ENCODE measurements at regions not wholly inside any gene's neighbourhood (a gene's known extent, or its start where the extent isn't known, plus 50 kb on each side); places are given as distances from the start of the nearest gene placed in this dataset.

- Histone ChIP-seq H3K27ac (ENCODE audit: low read depth, low read length) (no peak overlapping the region), H3K36me3 (ENCODE audit: control insufficient read depth, low read length) (no peaks in the 10 kb centered on the region), H3K4me1 (ENCODE audit: control insufficient read depth, low read length) (no peaks in the 10 kb centered on the region), H3K79me2 (ENCODE audit: control insufficient read depth, low read length) (no peaks in the 10 kb centered on the region), H3K4me3 (ENCODE audit: low read length) (no peak overlapping the region), H3K9me3 (ENCODE audit: control insufficient read depth, insufficient read depth, low read length) (peaks cover 5% of the 10 kb centered on the region; the same call in 1 of the 2 replicates), H3K27me3 (ENCODE audit: control insufficient read depth, low read length) (no peaks in the 10 kb centered on the region), H4K20me1 (ENCODE audit: control insufficient read depth, insufficient read depth, low read depth, low read length) (no peaks in the 10 kb centered on the region), H3K9me2 (replicated peaks; ENCODE audit: control insufficient read depth, low read length) (no peaks in the 10 kb centered on the region), H3F3A (ENCODE audit: control insufficient read depth, insufficient read depth) (no peaks in the 10 kb centered on the region), H3K4me2 (ENCODE audit: low read length) (no peak overlapping the region)
- no peak for TF ChIP-seq EZH2phosphoT487 (IDR thresholded peaks at IDR 0.05; ENCODE audit: borderline replicate concordance, low read length)
- no peak for TF ChIP-seq CTCF (IDR thresholded peaks at IDR 0.05; ENCODE audit: low read depth, low read length, poor library complexity, severe bottlenecking)
These were observed 1090.7 kb upstream of the MIR17HG start for GRCh38 chr13:90256746-90257145.

- Histone ChIP-seq H4K20me1 (ENCODE audit: control insufficient read depth, insufficient read depth, low read depth, low read length) (no peaks in the 10 kb centered on the region), H3K79me2 (ENCODE audit: control insufficient read depth, low read length) (no peaks in the 10 kb centered on the region), H3K27me3 (ENCODE audit: control insufficient read depth, low read length) (no peaks in the 10 kb centered on the region), H3K4me2 (ENCODE audit: low read length) (no peak overlapping the region), H3K9me2 (replicated peaks; ENCODE audit: control insufficient read depth, low read length) (no peaks in the 10 kb centered on the region), H3F3A (ENCODE audit: control insufficient read depth, insufficient read depth) (no peaks in the 10 kb centered on the region), H3K27ac (ENCODE audit: low read depth, low read length) (no peak overlapping the region), H3K36me3 (ENCODE audit: control insufficient read depth, low read length) (no peaks in the 10 kb centered on the region), H3K4me1 (ENCODE audit: control insufficient read depth, low read length) (no peaks in the 10 kb centered on the region), H3K9me3 (ENCODE audit: control insufficient read depth, insufficient read depth, low read length) (no peaks in the 10 kb centered on the region), H3K4me3 (ENCODE audit: low read length) (no peak overlapping the region)
- no peak for TF ChIP-seq EZH2phosphoT487 (IDR thresholded peaks at IDR 0.05; ENCODE audit: borderline replicate concordance, low read length)
- TF ChIP-seq CTCF (IDR thresholded peaks at IDR 0.05; ENCODE audit: low read depth, low read length, poor library complexity, severe bottlenecking) = no peak
These were observed 1089.4 kb upstream of the MIR17HG start for GRCh38 chr13:90258129-90258528.

- Histone ChIP-seq H3K9me2 (replicated peaks; ENCODE audit: control insufficient read depth, low read length) (no peaks in the 10 kb centered on the region), H3K4me3 (ENCODE audit: low read length) (no peak overlapping the region), H3K79me2 (ENCODE audit: control insufficient read depth, low read length) (no peaks in the 10 kb centered on the region), H4K20me1 (ENCODE audit: control insufficient read depth, insufficient read depth, low read depth, low read length) (no peaks in the 10 kb centered on the region), H3K36me3 (ENCODE audit: control insufficient read depth, low read length) (no peaks in the 10 kb centered on the region), H3K27ac (ENCODE audit: low read depth, low read length) (no peak overlapping the region), H3K27me3 (ENCODE audit: control insufficient read depth, low read length) (no peaks in the 10 kb centered on the region), H3F3A (ENCODE audit: control insufficient read depth, insufficient read depth) (no peaks in the 10 kb centered on the region), H3K9me3 (ENCODE audit: control insufficient read depth, insufficient read depth, low read length) (no peaks in the 10 kb centered on the region), H3K4me2 (ENCODE audit: low read length) (no peak overlapping the region), H3K4me1 (ENCODE audit: control insufficient read depth, low read length) (no peaks in the 10 kb centered on the region)
- TF ChIP-seq CTCF (IDR thresholded peaks at IDR 0.05; ENCODE audit: low read depth, low read length, poor library complexity, severe bottlenecking) (no peak), EZH2phosphoT487 (IDR thresholded peaks at IDR 0.05; ENCODE audit: borderline replicate concordance, low read length) (no peak)
These were observed 1086.1 kb upstream of the MIR17HG start for GRCh38 chr13:90261343-90261742.

GRCh38 chr13:90270226-90270625 is 1077.3 kb upstream of the MIR17HG start:
- Histone ChIP-seq H3F3A (ENCODE audit: control insufficient read depth, insufficient read depth) (no peaks in the 10 kb centered on the region), H3K9me2 (replicated peaks; ENCODE audit: control insufficient read depth, low read length) (no peaks in the 10 kb centered on the region), H3K9me3 (ENCODE audit: control insufficient read depth, insufficient read depth, low read length) (no peaks in the 10 kb centered on the region), H3K4me2 (ENCODE audit: low read length) (no peak overlapping the region), H3K36me3 (ENCODE audit: control insufficient read depth, low read length) (no peaks in the 10 kb centered on the region), H4K20me1 (ENCODE audit: control insufficient read depth, insufficient read depth, low read depth, low read length) (no peaks in the 10 kb centered on the region), H3K27ac (ENCODE audit: low read depth, low read length) (no peak overlapping the region), H3K4me1 (ENCODE audit: control insufficient read depth, low read length) (no peaks in the 10 kb centered on the region), H3K79me2 (ENCODE audit: control insufficient read depth, low read length) (no peaks in the 10 kb centered on the region), H3K4me3 (ENCODE audit: low read length) (no peak overlapping the region), H3K27me3 (ENCODE audit: control insufficient read depth, low read length) (no peaks in the 10 kb centered on the region)
- TF ChIP-seq CTCF (IDR thresholded peaks at IDR 0.05; ENCODE audit: low read depth, low read length, poor library complexity, severe bottlenecking) (no peak), EZH2phosphoT487 (IDR thresholded peaks at IDR 0.05; ENCODE audit: borderline replicate concordance, low read length) (no peak)
